HG03045 (cell line): ENCODE measurements at regions not wholly inside any gene's neighbourhood (a gene's known extent, or its start where the extent isn't known, plus 50 kb on each side); places are given as distances from the start of the nearest gene placed in this dataset.
"Not testable (repeated sequence)": the region's sequence is repeated elsewhere in the genome, so short reads cannot be mapped to it uniquely, and the experiment has no call there.

Source experiments
- ATAC-seq: cut with Tn5 transposase; IDR thresholded peaks from one replicate; pipeline ENCODE4 v1.9.1; 2021; ENCODE audit warnings: mild to moderate bottlenecking, moderate library complexity; ENCODE audit not compliant: unreplicated experiment

DNA sequence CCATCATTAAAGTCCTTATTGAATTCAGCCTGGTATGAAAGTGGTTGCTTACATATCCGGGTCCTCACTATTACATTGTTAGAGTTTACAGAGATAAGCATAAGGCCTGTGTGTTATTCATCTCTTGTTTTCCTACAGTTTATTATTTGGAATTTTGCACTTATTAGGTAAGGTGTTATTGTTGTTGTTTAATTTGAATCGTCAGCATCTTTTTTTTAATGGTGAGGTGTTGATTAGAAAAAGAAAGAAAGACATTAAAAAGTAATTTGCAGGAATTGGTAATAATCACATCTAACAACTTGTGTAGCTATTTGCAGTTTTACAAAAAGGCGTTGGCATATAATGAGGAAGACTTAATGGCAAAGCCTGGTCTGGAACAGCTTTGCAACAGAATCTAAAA is 158.6 kb downstream of the SAMD5 start:
- ATAC-seq, result no peak

DNA sequence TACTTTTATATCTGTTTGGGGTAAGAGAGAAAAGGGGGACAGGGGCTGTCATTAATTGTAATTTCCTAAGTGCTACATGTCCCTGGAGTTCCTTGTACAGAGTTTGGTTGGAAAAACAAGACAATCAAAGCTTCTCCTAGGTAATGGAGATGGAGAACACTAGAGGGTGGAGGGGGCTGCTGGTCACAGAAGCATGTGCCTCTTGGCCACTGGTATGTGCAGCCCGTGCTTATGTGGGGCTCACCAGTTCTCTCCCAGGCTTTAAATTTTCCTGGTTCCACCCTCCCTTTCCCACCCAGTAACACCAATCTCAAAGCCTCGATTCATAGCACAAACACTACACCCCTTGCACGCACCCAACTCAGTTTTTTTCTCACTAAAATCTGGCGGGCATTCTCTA is 165.6 kb downstream of the SAMD5 start:
- ATAC-seq, result no peak

DNA sequence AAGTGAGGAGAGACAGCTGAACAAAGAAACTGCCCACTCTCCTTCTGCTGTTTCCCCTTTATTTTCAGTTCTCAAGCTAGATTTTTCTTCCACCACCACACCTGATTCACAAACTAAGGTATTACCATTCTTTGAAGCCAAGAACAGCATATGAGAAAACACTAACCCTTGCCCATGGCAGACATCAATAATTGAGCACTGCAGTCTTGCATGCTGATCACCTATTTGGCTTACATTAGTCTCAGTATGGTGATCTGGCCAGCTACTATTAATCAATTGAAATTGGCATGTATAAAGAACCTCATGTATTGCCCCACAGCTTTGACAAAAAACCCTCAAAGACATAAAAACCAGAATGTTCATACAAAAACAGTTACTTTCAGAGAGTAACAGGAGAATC is 166.3 kb downstream of the SAMD5 start:
- no peak for ATAC-seq

DNA sequence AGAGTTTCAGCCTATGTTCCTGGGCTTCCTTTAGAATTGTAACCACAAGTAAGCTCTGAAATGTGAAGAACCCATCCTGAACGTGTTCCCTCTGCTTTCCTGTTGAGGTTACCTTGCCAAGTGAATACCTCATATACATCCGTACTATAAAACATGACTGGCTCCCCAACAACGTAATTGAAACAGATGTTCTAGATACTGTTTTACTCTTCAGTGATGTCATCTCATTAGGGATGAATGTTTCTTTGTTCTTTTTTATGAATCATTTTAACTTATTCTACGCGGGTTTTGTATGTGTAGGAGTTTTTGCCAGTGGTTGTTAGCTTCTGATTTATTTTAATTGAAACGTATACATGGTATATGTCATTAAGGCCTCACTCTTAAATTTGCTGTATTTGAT is 166.8 kb downstream of the SAMD5 start:
- ATAC-seq, result no peak

DNA sequence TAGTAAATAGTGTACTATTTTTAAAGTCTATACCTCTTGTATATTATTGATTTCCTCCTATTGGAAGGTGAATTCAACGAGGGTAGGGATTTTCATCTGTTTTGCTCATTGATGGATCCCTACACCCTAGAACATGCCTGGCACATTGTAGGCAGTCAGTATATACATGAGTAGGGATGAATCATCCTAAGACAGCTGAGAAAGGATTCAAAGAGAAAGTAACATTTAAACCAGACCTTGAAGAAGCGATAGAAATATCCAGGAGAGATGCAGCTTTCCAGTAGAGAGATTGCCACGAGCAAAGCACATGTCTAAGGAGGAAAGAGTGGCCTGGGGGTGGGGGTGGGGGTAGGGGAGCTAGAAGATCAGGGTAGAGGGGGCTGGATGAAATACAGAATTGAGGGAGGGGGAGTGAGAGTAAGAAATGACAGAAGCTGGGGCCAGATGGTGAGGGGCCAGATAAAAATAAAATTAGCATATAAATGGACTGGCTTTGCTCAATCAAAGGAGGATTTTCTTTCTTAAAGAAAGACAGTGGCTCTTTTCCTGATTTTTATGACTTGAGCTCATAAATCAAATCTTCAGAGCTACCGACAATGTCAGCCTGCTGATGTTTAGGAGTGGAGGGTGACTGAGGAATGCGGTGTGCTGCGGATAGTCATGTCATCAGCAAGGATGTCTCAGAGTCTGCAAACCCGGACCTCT is 168.2 kb downstream of the SAMD5 start:
- no peak for ATAC-seq

DNA sequence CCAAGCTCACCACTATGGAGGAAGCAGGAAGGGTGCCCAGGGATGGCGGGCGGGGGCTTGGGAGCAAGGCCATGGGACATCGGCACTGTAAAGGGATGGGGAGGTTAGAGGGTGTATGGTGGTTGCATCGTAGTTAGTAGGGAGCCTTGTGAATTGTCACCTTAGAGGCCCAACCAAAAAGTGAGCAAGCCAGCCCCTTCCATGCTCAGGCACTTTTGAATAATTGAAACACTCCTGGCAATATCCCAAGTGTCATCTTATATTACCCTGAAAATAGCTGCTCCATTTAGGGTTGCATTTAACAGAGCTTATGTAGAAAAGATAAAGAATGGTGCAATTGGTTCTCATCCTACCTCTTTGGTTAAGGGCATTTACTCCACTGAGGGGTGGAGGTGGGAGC is 169.2 kb downstream of the SAMD5 start:
- no peak for ATAC-seq

DNA sequence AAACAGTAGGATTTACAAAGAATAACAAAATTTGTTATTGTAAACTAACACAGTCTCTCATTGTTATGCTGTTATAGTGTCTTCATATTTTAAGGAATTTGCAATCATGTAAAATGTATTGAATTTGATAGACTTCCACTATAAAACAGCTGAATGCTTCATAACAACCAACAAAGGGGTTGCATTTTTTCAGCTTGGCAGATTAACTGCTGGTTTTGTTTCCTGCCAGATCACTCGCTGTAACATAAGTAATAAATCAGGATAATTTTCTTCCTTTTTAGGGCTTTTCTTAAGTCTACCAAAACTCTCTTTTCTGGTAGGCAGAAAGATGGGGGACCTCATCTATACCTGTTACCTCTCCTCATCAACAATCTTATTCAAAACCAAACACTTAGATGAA is 169.8 kb downstream of the SAMD5 start:
- no peak for ATAC-seq

DNA sequence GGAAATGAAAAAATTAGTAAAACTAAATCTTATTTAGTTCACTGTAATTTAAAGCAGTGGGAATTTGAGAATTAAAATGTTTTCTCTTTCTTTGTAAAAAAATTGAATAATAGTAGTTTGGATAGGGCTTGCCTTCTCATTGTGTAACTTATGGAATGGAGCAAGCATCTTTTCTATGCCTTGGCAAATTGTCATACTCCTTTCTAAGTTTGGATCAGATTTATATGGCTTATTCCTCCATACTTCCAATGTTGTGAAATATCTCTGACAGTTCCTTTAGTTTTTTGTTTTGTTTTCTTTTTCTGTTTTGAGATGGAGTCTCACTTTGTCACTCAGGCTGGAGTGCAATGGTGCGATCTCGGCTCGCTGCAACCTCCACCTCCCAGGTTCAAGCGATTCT is 176.4 kb downstream of the SAMD5 start:
- no peak for ATAC-seq

DNA sequence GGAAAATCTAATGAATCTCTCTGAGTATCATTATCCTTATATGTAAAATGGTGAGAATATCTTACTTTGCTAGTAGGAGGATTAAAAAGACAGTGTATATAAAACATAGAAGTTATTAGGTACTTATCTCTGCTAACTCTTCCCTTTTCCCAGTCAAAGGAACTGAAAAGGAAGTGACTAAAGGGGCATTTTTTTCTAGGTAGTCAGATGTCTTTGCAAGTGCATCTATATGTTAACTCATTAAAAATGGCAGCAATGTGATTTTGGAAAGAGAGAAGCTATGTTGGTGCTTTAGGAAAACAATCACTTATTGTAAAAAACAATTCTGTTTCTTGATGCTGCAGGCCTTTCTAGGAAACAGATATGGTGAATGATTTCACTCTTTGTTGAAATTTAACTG is 180.9 kb downstream of the SAMD5 start:
- ATAC-seq, result no peak

DNA sequence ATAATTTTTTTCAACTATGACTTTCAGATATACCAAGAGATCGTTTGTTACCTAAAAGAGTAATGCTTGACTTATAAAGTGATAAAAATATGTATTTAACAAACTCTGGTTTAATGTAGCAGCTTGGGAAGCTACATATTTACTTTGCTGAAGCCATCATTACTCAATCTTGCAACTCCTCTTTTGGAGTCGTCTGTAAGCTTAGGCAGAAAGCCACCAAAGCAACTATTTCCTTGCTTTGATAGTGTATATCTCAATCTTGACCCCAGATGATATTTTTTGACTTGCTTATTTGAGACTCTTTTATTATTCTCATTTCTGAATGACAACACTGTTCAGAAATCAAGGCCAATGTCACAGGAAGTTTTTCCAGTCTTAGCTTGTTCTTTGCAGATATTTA is 183.0 kb downstream of the SAMD5 start:
- ATAC-seq, result no peak

DNA sequence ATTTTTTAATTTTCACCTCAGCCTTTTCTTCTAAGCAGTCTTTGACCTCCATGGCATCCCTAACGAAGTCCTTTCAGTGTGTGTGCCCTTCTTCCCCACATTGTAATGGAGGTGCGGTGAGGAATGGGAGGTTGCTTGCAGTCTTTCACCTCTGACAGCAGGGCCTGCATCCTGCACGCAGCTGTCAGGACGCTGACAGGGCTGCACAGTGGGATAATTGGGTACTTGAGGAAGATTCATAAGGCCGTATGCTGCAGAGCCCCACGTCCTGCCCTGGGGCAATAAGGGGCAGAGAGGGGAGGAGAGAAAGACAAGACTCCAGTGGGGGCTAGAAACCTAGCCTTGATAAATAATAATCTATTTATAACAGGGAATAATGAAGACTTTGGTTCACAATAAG is 184.7 kb downstream of the SAMD5 start:
- ATAC-seq, result no peak

DNA sequence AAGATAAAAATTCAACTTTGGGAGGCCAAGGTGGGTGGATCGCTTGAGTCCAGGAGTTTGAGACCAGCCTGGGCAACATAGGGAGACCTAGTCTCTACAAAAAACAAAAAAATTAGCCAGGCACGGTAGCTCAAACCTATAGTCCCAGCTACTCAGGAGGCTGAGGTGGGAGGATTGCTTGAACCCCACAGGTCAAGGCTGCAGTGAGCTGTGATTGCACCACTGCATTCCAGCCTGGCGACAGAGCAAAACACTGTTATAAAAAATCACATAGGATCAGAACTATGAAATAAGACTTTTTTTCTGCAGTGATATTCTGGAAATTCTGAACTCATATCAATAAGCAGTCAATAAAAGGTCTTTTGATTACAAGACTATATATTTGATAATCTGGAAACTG is 186.1 kb downstream of the SAMD5 start:
- not testable (repeated sequence) for ATAC-seq

DNA sequence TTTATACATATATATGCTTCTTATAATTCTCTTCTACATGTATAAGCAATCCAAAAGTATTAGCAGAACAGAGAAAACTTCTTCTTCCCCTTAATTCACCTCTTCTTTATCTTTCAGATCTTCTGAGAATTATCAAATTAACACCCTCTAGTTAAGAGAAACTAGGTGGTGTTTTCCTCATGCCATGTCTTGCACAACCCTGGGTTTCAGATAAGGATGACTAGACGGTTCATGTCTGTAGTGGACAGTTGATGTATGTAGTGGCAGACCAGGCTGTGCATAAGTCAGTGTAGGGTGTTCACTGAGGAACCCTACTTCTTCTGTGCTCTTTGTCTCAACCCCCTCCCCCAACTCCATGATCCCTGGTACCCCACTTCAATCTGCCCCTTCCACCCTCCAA is 187.3 kb downstream of the SAMD5 start:
- ATAC-seq, result no peak

DNA sequence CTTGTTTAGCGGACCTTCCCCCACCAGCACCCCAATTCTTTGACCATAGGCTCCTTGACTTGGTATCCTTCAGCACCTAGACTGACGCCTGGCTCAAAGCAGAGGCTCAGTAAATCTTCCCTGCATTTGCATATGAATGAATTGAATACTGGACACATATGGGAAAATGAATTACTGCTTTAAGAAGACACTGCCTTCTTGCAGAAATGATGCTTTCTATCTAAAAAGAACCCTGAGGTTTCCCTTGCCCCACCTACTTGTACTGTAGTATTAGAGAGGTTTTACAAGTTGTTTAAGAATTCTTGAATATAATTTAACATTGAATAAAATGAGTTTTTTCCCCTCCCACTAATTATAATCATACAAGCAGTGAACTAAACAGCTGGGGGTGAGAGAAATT is 190.7 kb downstream of the SAMD5 start:
- no peak for ATAC-seq

DNA sequence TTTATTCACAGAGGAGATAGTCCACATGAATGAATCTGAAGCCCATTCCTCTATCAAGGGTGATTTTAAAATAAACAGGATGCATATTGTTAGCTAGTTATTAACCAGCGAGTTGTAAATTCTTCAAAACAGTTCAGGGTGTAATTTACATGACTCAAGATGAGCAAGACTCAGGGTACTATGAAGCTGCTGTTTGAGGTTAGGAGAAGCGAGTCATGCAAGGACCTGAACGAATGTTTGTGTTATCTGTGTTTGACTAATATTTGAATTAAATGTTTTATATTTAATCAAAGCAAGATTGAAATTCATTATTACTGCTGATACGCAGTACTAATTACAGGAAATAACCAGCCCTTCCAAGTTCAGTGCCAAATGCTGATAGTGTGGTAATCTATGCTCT is 191.1 kb downstream of the SAMD5 start:
- ATAC-seq, result no peak

DNA sequence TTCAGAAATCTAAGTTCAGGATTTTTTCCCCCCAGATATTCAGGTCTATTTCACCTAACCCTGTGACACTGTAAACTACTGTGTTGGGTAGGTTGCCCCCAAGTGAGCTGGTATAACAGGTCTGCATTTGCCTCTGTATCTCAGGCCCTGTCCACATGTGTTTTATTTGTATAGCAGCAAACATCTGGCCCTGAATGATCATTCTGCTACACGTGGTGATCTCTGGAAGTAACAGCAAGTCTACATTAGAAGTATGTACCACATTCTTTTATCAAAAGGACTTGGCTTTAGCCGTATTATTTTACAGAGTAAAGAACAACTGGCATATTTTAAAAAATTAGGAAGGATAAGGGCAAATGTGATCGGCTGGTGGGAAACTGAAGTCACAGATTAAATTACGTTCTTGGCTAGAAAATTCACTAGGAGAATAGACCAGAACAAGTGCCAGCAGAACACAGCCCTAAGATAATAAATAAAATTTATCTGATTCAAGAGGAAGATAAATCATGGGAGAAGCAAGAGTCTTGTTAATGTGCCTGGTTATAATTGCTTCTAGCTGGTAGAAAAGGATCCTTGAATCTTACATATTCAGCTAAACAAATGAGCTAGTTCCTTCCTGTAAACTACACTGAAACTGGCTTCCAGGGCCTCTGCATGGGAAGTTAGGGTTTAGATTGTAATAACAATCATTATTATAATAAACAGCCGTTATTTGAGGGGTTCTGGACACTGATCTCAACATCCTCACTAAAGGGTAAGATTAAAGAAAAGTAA is 192.1 kb downstream of the SAMD5 start:
- ATAC-seq, result no peak

DNA sequence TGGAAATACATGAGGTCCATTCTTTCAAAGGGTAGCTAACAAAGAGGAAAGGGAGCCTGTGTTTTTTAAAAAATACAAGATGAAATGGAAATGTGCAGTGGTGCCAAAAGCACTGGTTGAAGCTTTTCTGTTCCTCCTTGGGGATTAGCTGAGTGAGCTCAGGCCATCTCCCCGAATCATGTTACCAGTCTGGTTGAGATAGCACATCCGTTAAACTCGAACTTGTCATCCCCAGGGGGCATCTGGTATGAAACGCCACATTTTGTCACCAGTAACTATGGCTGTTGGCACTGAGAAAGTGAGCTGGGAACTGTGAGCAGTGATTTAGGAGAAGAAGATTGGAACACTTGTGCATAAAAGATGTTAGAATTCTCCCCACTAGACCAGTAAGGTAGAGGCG is 196.2 kb downstream of the SAMD5 start:
- no peak for ATAC-seq

DNA sequence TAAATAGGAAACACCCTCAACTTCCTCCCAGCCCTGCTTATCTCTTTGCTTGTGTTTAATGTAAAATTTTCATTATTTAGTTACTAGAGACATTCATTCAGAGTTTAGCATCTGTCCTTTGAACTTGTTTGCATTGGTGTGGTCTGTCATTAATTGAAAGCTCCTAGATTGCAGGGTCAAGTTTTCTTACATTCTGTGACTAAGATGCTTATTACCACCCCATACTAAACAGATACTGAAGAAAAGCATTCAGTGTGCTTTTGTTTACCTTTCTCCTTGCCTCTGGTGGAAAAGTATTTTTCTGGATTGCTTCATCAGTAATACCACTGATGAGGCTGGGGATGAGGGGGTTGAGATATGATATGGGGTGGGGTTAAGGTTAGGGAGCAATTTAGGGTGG is 199.0 kb downstream of the SAMD5 start:
- ATAC-seq, result no peak

DNA sequence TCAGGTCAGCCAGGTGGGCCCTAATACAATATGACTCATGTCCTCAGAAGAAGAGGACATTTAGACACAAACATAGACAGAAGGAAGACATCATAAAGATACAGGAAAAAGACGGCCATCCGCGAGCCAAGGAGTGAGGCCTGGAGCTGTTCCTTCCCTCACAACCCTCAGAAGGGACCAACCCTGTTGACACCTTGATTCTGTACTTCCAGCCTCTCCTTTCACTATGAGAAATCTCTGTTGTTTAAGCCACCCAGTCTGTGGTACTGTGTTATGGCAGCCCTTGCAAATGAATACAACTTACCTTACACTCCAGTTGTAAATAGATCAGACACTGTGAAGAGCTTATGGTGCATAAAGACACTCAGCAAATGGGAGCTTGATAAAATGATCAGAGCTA is 199.7 kb downstream of the SAMD5 start:
- ATAC-seq, result no peak

DNA sequence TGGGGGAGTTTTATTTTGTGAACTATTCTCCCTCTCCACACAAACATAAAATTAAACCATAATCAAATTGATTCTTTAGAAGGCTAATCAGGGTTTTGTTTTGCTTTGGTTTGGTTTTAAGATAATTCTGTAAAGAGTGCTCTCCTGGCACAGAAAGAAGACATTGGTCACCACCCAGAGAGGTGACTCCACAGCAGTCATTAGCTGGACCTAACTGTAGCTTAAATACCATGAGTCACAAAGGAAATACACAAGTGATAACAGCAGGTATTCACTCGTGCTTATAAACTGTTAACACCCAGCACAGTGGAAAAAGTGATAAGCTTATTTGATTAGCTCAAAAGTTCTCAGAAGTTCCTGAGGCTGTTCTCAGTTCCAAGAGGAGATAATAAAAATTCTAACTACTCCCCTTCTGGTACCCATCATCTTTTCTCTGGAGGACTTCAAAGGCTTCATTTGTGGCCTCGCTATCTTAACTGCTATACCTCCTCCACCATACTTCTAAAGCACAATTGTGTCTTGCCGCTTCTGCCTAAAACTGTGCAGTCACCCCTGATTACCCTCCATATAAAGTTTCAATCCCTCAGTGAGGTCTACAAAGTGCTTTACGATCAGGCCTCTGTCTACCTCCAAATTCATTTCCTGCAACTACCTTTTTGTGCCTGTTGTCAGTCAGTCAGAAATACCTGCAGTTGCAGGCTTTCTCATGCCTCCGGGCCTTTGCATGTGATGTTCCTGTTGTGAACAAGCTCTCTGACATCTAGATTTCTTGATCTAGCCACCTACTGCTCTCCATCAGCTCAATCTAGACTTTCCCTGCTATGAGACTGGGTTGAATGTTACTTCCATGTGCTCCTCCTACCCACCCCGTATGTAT is 201.1 kb downstream of the SAMD5 start:
- ATAC-seq, result no peak

DNA sequence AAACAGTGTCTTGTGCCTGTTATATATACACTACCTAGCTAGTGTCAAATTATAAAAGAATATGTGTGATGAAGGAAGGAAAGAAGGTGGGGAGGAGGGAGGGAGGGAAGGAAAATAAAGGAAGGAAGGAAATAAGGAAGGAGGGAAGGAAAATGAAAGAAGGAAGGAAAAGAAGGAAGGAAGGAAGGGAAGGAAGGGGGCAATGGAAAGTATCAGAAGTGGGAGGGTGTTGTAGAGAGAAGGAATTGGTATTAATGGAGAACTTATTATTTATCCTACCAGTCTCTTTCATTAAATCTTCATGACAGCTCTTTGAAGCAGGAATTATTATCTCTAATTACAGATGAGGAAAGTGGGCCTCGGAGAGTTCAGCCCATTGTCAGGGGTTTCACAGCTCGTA is 202.4 kb downstream of the SAMD5 start:
- no peak for ATAC-seq

DNA sequence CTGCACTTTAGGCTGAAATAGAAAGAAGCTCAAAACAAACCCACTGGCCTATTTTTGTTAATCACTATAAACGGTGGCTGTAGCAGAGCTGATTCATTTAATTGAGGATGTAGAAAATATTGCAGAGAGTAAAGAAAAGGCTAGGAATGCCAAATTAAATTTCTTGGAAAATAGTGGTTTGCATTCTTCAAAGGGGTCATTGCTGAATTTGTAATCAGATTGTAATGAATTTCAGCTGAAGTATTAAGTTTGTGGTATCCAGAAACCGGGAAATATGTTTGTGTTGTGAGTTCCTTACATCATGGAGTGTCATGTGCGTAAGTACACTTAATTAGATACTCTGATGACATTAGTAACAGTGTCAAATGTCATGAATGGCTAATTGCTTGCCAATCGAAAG is 203.0 kb downstream of the SAMD5 start:
- no peak for ATAC-seq
